H9 (cell line): ENCODE measurements at regions not wholly inside any gene's neighbourhood (a gene's known extent, or its start where the extent isn't known, plus 50 kb on each side); places are given as distances from the start of the nearest gene placed in this dataset.

ENCODE experiments used
- DNase-seq: peaks from one replicate; pipeline ENCODE4 v3.0.0-alpha.2; 2017
- H2AFZ ChIP-seq: one replicate; pipeline ENCODE4 v1.6.1; 2013; ENCODE audit warnings: mild to moderate bottlenecking, low read length, control low read depth, moderate library complexity
- H2AK5ac ChIP-seq: 2 replicates; pipeline ENCODE4 v1.6.1; 2013; ENCODE audit warnings: low read length, control low read depth, mixed read lengths; ENCODE audit not compliant: insufficient read length
- H2BK120ac ChIP-seq: one replicate; pipeline ENCODE4 v1.6.1; 2013; ENCODE audit warnings: low read depth, mild to moderate bottlenecking, low read length, control low read depth, inconsistent platforms; ENCODE audit not compliant: poor library complexity, severe bottlenecking
- H2BK12ac ChIP-seq: 2 replicates; pipeline ENCODE4 v1.6.1; 2013; ENCODE audit warnings: low read length, control low read depth, mixed read lengths, low read depth; ENCODE audit not compliant: insufficient read length
- H2BK15ac ChIP-seq: 2 replicates; pipeline ENCODE4 v1.6.1; 2013; ENCODE audit warnings: low read depth, low read length, control low read depth
- H2BK20ac ChIP-seq: one replicate; pipeline ENCODE4 v1.6.1; 2013; ENCODE audit warnings: low read depth, mild to moderate bottlenecking, low read length, control low read depth, inconsistent platforms; ENCODE audit not compliant: poor library complexity, severe bottlenecking
- H2BK5ac ChIP-seq: 2 replicates; pipeline ENCODE4 v1.6.1; 2013; ENCODE audit warnings: low read length, control low read depth, mixed read lengths; ENCODE audit not compliant: insufficient read length
- H3K14ac ChIP-seq: 2 replicates; pipeline ENCODE4 v1.6.1; 2013; ENCODE audit warnings: low read length, control low read depth; ENCODE audit not compliant: insufficient read depth
- H3K18ac ChIP-seq: 2 replicates; pipeline ENCODE4 v1.6.1; 2013; ENCODE audit warnings: low read depth, mild to moderate bottlenecking, mixed read lengths, low read length, control low read depth; ENCODE audit not compliant: insufficient read length
- H3K23ac ChIP-seq: 2 replicates; pipeline ENCODE4 v1.6.1; 2013; ENCODE audit warnings: low read length, control low read depth, mixed read lengths, low read depth; ENCODE audit not compliant: insufficient read length
- H3K23me2 ChIP-seq: 2 replicates; pipeline ENCODE4 v1.6.1; 2013; ENCODE audit warnings: low read depth, mild to moderate bottlenecking, mixed read lengths, low read length, control low read depth; ENCODE audit not compliant: insufficient read length, poor library complexity, severe bottlenecking
- H3K27ac ChIP-seq: 2 replicates; pipeline ENCODE4 v1.5.1; 2013; ENCODE audit warnings: low read length, control low read depth, mixed read lengths, low read depth; ENCODE audit not compliant: insufficient read length
- H3K27me3 ChIP-seq: 2 replicates; pipeline ENCODE4 v1.6.1; 2013; ENCODE audit warnings: low read length, control low read depth, inconsistent platforms; ENCODE audit not compliant: insufficient read depth
- H3K4ac ChIP-seq: 2 replicates; pipeline ENCODE4 v1.6.1; 2013; ENCODE audit warnings: low read depth, mild to moderate bottlenecking, control low read depth, inconsistent platforms, low read length, moderate library complexity
- H3K4me1 ChIP-seq: 2 replicates; pipeline ENCODE4 v1.6.1; 2013; ENCODE audit warnings: low read length, control low read depth, inconsistent platforms; ENCODE audit not compliant: insufficient read depth
- H3K4me2 ChIP-seq: 2 replicates; pipeline ENCODE4 v1.6.1; 2013; ENCODE audit warnings: low read length, control low read depth, mixed read lengths; ENCODE audit not compliant: insufficient read length, insufficient read depth
- H3K56ac ChIP-seq: 2 replicates; pipeline ENCODE4 v1.6.1; 2013; ENCODE audit warnings: low read depth, mild to moderate bottlenecking, mixed read lengths, low read length, control low read depth; ENCODE audit not compliant: insufficient read length
- H3K79me1 ChIP-seq: 2 replicates; pipeline ENCODE4 v1.6.1; 2013; ENCODE audit warnings: low read depth, mild to moderate bottlenecking, moderate library complexity, low read length, control low read depth, inconsistent platforms; ENCODE audit not compliant: insufficient read depth, poor library complexity, severe bottlenecking
- H3K79me2 ChIP-seq: 2 replicates; pipeline ENCODE4 v1.6.1; 2013; ENCODE audit warnings: low read length, control low read depth, inconsistent platforms; ENCODE audit not compliant: insufficient read depth
- H3K9ac ChIP-seq: 2 replicates; pipeline ENCODE4 v1.6.1; 2013; ENCODE audit warnings: low read length, control low read depth, mixed read lengths; ENCODE audit not compliant: insufficient read length; ENCODE audit errors: extremely low read depth
- H3K9me3 ChIP-seq: one replicate; pipeline ENCODE4 v1.6.1; 2013; ENCODE audit warnings: low read depth, low read length, inconsistent platforms; ENCODE audit not compliant: control insufficient read depth
- H3T11ph ChIP-seq: one replicate; pipeline ENCODE4 v1.6.1; 2013; ENCODE audit warnings: mild to moderate bottlenecking, low read length, control low read depth, inconsistent platforms
- H4K20me1 ChIP-seq: one replicate; pipeline ENCODE4 v1.6.1; 2013; ENCODE audit not compliant: control insufficient read depth, insufficient read length, insufficient read depth
- H4K5ac ChIP-seq: 2 replicates; pipeline ENCODE4 v1.6.1; 2013; ENCODE audit warnings: low read depth, mild to moderate bottlenecking, mixed read lengths, low read length, control low read depth; ENCODE audit not compliant: insufficient read length
- H4K8ac ChIP-seq: replicated peaks from 2 replicates; pipeline ENCODE4 v1.6.1; 2013; ENCODE audit warnings: low read length, control low read depth, mixed read lengths, low read depth; ENCODE audit not compliant: insufficient read length
- H4K91ac ChIP-seq: 2 replicates; pipeline ENCODE4 v1.6.1; 2013; ENCODE audit warnings: low read depth, mild to moderate bottlenecking, moderate library complexity, mixed read lengths, low read length, control low read depth; ENCODE audit not compliant: insufficient read length
- H3K27ac Mint-ChIP-seq, 3 experiments: 2 replicates in 2 of 3; 3 replicates in 1 of 3; pipeline ENCODE4 v1.8.0; 2020 to 2021; ENCODE audit warnings: mixed read lengths in 3 of 3, mild to moderate bottlenecking in 1 of 3, moderate library complexity in 1 of 3
- H3K27me3 Mint-ChIP-seq: 2 replicates; pipeline ENCODE4 v1.8.0; 2021; ENCODE audit warnings: low read depth, mild to moderate bottlenecking, moderate library complexity, mixed read lengths
- H3K36me3 Mint-ChIP-seq, 3 experiments: 2 replicates in 2 of 3; 3 replicates in 1 of 3; pipeline ENCODE4 v1.8.0; 2020 to 2021; ENCODE audit warnings: low read depth in 3 of 3, mixed read lengths in 3 of 3; ENCODE audit not compliant: insufficient read depth in 1 of 3
- H3K4me1 Mint-ChIP-seq, 2 experiments: 2 replicates each; pipeline ENCODE4 v1.8.0; 2020; ENCODE audit warnings: mixed read lengths in 2 of 2
- H3K4me3 Mint-ChIP-seq, 2 experiments: 2 replicates in 1 of 2; 3 replicates in 1 of 2; pipeline ENCODE4 v1.8.0; 2020 to 2021; ENCODE audit warnings: mild to moderate bottlenecking in 2 of 2, mixed read lengths in 2 of 2, moderate library complexity in 1 of 2
- H3K9me3 Mint-ChIP-seq, 2 experiments: 2 replicates in 1 of 2; 3 replicates in 1 of 2; pipeline ENCODE4 v1.8.0; 2020; ENCODE audit warnings: mild to moderate bottlenecking in 2 of 2, mixed read lengths in 2 of 2, moderate library complexity in 1 of 2
- WGBS: extraction: QIAGEN DNeasy Blood & Tissue Kit; methylation state at CpG from one replicate; pipeline ENCODE4 v1.1.7; 2013; ENCODE audit warnings: missing lambda C conversion rate, low lambda C conversion rate, mixed read lengths; ENCODE audit not compliant: insufficient read length; ENCODE audit errors: extremely low coverage; 5-methylcytosine and 5-hydroxymethylcytosine counted together
- TF ChIP-seq, protein P1 (sequence below): fragments of 200-600 bp; sonication (generic); conservative IDR thresholded peaks from 3 replicates; pipeline ENCODE4 v1.8.0; 2021; ENCODE audit warnings: antibody characterized with exemption, mild to moderate bottlenecking

DNA sequence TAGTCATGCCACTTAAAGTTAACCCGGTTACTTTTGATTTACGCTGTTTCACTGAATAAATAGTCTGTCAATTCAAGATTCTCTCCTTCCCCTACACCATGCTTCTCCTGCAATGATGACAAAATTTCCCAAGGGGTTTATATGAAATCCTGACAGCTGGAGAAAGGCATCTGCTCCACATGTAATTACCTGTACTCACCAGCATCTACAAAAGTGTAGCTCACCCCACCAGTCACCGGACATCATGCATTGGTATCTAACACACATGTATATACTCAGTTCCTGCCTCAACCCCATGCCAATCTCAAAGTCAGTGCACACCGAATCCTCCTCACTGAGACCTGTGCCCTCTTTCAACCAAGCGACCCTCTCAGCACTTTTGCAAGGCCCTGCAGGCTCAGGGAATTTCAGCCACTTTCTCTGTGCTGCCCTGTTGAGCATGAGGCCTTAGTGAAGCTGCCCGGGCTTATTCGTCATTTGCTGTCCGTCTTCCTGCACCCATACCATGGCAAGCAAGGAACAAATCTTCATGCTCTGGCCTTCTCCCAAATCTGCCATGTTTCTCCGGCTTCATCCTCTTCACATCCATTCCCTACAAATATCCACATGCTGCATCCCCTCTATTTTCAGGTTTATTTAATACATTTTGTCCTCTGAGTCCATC is 131.6 kb downstream of the SEC23A start:
- H3K27ac ChIP-seq, result no peak overlapping the region
- no CpG with 5 or more reads among the region's 9 CpGs for WGBS

More for the DNA sequence above, 131.6 kb downstream of the SEC23A start:
- H3K23me2 ChIP-seq, result no peaks in the 10 kb centered on the region
- H3K27me3 ChIP-seq, result no peaks in the 10 kb centered on the region
- H3K9me3 ChIP-seq, result no peaks in the 10 kb centered on the region
- Mint-ChIP-seq H3K27ac (no peak overlapping the region), H3K36me3 (no peaks in the 10 kb centered on the region; a peak in 1 of 7 replicates), H3K27me3 (no peaks in the 10 kb centered on the region), H3K9me3 (peaks cover 0 to 5% of the 10 kb centered on the region in 2 experiments; a peak in 1 of 5 replicates), H3K4me3 (no peak overlapping the region), H3K4me1 (no peaks in the 10 kb centered on the region)
- no peak overlapping the region for H2AFZ ChIP-seq
- no peak overlapping the region for H4K91ac ChIP-seq
- H2BK15ac ChIP-seq, result no peak overlapping the region
- no peaks in the 10 kb centered on the region for H3K79me2 ChIP-seq
- no peak overlapping the region for H2BK12ac ChIP-seq
- H3K79me1 ChIP-seq, result no peaks in the 10 kb centered on the region
- H4K5ac ChIP-seq, result no peak overlapping the region
- no peaks in the 10 kb centered on the region for H4K20me1 ChIP-seq
- no peaks in the 10 kb centered on the region for H3K4me1 ChIP-seq
- no peak overlapping the region for H2BK5ac ChIP-seq
- H3K4ac ChIP-seq, result no peak overlapping the region
- H2AK5ac ChIP-seq, result no peak overlapping the region
- no peak overlapping the region for H2BK20ac ChIP-seq
- no peak overlapping the region for H3K18ac ChIP-seq
- no peak overlapping the region; the same call in 1 of the 2 replicates for H3K14ac ChIP-seq
- no peak overlapping the region for H3K4me2 ChIP-seq
- TF ChIP-seq, protein P1, sequence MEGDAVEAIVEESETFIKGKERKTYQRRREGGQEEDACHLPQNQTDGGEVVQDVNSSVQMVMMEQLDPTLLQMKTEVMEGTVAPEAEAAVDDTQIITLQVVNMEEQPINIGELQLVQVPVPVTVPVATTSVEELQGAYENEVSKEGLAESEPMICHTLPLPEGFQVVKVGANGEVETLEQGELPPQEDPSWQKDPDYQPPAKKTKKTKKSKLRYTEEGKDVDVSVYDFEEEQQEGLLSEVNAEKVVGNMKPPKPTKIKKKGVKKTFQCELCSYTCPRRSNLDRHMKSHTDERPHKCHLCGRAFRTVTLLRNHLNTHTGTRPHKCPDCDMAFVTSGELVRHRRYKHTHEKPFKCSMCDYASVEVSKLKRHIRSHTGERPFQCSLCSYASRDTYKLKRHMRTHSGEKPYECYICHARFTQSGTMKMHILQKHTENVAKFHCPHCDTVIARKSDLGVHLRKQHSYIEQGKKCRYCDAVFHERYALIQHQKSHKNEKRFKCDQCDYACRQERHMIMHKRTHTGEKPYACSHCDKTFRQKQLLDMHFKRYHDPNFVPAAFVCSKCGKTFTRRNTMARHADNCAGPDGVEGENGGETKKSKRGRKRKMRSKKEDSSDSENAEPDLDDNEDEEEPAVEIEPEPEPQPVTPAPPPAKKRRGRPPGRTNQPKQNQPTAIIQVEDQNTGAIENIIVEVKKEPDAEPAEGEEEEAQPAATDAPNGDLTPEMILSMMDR, result no peak; the same call in 2 of the 3 replicates
- H3T11ph ChIP-seq, result no peak overlapping the region
- H3K9ac ChIP-seq, result no peak overlapping the region
- no peak for DNase-seq
- H3K23ac ChIP-seq, result no peak overlapping the region
- H2BK120ac ChIP-seq, result no peak overlapping the region
- no peak overlapping the region for H4K8ac ChIP-seq
- no peak overlapping the region for H3K56ac ChIP-seq
